ENCODE measurements at regions not wholly inside any gene's neighbourhood (a gene's known extent, or its start where the extent isn't known, plus 50 kb on each side); places are given as distances from the start of the nearest gene placed in this dataset.

DNA sequence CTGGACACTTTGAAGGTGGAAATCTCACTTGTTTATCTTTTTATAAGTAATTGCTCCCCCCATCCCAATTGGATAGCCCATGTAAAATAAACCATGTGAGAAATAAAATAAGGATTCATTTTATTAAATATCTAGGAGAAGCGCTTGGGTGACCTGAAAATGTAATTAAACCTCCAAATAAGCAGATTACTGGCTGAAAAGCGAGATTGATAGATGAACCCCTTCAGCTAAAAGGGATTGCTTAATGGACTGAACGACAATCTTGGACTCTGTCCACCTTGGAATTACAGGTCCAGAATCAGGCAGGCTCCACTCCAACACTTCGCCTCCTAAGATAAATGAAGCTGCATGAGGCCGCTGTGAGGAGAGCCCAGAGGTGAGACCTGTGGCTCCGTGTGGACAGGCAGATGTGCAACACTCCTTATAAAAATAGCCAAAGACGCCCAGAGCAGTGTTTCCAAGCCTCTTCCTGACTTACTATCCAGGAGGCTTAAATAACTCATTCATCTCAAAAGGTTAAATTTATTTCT, 441.5 kb downstream of the MTX2 start:
- TF ChIP-seq GATA3 (IDR thresholded peaks at IDR 0.05; ENCODE audit: low read depth, low read length) (no peak), GATA2 (IDR thresholded peaks at IDR 0.05; ENCODE audit: low read depth, low read length) (no peak)

DNA sequence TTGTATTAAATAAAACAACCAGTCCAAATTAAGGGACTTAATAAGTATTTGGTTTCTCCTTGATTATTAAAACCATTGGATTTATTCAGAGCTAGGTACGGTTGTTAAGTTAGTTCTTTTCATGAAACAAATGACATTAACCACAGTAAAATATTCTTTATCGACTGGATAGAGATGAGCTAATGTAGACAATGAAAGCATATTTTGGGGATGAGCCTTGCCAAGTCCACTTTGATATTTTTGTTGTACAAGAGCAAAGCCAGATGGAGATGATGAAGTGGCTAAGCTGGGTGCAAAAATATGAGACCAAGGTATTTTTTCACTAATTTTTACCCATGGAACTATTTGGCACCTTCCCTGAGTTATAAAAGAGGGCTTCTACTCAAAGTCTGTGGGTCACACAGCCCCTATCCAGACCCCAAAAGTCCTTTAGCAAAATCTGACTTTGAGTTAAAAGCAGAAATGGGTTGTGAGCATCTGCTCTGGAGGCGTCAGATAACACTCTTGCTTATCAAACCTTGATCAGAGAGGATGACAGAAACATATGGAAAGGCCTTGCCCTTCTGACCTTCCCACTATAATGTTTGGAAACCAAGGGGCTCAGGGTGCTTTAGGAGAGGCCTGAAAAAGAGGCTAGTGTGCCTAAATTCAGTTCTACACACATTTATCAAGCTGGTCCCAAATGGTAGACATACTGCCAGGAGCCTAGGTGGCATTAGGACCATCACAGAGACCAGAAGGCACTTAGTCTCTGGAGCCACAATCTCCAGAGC, 456.8 kb downstream of the MTX2 start:
- TF ChIP-seq GATA3 (IDR thresholded peaks at IDR 0.05; ENCODE audit: low read depth, low read length), result peak; percentile 94
- peak; percentile 86 for TF ChIP-seq GATA2 (IDR thresholded peaks at IDR 0.05; ENCODE audit: low read depth, low read length)

DNA sequence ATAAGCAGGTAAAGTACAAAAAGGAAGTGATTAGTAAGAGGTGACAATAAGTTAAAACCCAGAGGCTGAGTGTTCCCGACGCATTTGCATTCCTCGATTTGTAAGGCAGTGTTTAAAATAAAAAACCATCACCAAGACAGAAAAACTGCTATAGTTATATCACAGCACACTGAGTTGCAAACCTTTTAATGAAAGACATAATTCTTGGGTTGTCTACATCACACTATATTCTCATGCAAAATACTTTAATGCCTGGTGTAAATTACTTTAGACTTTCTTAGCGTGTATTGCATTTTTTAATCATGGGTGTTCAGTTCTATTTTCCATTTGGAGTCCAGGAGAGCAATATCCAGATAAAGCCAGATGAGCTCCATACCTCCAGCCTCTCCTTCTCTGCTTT, 458.5 kb downstream of the MTX2 start:
- no peak for TF ChIP-seq GATA3 (IDR thresholded peaks at IDR 0.05; ENCODE audit: low read depth, low read length)
- no peak for TF ChIP-seq GATA2 (IDR thresholded peaks at IDR 0.05; ENCODE audit: low read depth, low read length)

DNA sequence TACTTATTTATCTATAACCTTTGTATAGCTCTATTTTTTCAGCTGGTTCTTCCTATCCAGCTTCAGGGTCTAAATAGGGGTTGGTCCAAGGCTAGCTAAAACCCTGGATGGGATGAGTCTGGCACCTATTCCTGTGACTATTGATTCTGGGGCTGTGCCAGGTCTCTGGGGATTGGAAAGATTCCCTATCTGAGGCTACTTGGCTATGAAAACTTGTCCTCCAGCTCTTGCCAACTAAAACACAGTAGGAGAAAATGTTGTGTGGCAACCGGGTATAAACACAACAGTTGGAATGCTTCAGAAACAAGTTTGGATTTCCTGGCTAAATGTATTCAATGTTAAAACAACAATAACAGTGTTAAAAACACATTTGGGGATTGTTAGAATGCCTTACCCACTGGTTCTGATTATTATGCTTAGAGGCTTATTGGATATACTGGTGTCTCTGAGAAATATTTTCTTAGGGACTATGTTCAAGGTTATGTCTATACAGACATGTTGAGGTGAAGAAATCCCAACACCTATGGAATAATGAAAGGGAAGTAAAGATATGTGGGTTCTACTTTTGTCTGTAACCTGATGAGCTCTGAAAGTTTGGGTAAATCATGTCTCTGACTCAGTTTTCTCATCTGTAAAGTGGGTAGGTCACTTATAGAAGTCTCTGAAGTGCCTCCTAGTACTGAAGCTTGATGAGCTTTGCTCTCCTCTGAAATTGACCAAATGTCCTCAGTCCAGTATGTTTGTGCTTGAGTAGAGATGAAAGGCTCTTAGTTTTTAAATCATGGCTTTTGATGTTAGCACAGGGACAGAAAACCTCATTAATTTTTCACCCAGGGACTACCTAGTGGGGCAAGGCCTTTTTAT, 460.7 kb downstream of the MTX2 start:
- TF ChIP-seq GATA2 (IDR thresholded peaks at IDR 0.05; ENCODE audit: low read depth, low read length) (no peak), GATA3 (IDR thresholded peaks at IDR 0.05; ENCODE audit: low read depth, low read length) (no peak)

DNA sequence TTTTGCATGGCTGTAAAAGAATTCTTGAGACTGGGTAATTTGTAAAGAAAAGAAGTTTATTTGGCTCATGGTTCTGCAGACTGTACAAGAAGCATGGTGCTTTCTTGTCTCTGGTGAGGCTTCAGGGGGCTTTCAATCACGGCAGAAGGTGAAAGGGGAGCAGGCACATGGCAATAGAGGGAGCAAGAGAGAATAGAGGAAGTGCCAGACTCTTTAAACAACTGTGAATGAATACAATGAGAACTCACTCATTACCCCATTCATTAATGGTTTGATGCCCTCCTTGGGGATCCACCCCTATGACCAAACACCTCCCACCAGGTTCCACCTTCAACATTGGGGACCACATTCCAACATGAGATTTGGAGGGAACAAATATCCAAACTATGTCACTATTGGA, 463.5 kb downstream of the MTX2 start:
- TF ChIP-seq GATA2 (IDR thresholded peaks at IDR 0.05; ENCODE audit: low read depth, low read length) (no peak), GATA3 (IDR thresholded peaks at IDR 0.05; ENCODE audit: low read depth, low read length) (no peak)

DNA sequence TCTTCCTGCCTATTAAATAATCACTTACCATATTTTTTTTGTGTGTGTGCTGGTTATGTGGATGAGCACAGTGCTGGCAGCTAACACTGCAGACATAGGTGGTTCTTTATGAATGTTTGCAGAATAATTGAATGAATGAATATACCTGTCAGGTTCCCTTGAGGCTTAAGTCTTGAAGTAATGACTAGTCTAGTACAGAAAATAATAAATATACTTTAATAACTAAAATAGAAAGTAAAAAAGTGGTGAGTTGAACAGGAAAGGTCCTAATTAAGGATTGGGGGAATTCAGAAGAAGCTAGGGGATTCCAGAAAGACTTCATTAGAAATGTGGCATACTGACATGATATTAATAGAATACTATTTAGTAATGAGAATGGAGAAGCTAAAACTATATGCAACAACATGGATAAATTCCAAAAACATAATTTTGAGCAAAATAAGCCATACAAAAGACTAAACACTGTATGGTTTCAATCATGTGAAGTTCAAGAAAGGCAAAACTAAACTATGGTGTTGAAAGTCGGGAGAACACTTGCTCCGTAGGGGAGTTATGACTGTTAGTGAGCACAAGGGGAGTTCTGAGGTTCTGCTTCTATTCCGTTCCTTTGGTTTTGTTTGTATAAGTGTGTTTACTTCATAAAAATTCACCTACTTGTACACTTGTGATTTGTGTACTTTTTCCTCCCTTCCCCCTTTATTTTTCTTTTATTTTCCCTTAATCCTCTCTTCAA, 464.6 kb downstream of the MTX2 start:
- no peak for TF ChIP-seq GATA3 (IDR thresholded peaks at IDR 0.05; ENCODE audit: low read depth, low read length)
- no peak for TF ChIP-seq GATA2 (IDR thresholded peaks at IDR 0.05; ENCODE audit: low read depth, low read length)

DNA sequence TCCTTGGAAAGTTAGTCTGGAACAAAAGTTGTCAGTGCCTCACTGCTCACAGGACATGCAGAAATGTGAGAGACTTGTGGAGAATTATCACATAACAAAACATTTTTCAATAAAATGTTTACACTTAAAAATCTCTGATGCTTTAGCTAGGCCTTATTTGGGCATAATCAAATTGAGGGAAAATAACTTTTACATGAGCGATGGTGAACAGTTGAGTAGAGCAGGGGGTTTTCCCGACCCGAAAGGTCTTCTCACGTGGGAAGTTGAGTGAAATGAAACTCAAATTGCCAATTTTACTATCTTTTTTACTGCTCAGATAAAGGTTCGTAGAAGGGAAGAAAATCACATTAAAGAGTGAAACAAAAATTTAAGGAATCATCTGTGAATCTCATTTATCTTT, 465.6 kb downstream of the MTX2 start:
- TF ChIP-seq GATA3 (IDR thresholded peaks at IDR 0.05; ENCODE audit: low read depth, low read length) (no peak), GATA2 (IDR thresholded peaks at IDR 0.05; ENCODE audit: low read depth, low read length) (no peak)

DNA sequence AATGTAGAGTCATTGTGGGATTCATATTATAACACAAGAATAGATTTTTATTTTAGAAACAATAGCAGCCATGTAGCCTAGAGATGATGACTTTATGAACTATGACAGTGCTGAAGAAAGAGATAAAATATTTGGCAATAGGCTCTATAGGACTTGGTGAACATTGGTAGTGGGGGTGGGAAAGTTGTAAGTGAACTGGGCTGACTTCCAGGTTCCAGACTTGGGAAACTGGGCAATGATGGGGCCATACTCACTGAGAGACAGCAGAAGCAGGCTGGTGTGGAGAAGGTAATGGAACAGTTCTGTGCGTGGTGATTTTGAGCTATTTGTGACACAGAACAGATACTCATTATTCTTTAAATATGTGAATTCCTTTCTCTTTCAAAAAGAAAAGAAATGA, 470.3 kb upstream of the HNRNPA3 start:
- TF ChIP-seq GATA2 (IDR thresholded peaks at IDR 0.05; ENCODE audit: low read depth, low read length), result no peak
- no peak for TF ChIP-seq GATA3 (IDR thresholded peaks at IDR 0.05; ENCODE audit: low read depth, low read length)

DNA sequence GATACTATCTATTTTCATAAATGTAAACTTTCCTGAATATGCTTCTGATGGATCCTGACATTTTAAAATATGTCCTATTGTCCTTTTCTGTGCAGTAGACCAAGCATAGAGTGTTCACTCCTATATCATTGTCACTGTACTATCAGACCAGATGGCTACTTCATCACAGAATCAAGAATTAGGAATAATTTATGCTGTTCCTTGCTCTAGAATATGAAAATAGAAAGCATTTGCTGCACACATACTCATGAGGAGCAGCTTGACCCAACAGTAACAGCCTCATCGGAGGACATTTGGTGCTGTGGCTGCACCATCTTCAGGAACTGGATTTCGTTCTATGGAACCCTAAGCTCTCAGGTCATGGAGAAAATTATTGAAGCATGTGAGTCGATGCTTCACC, 468.9 kb upstream of the HNRNPA3 start:
- no peak for TF ChIP-seq GATA3 (IDR thresholded peaks at IDR 0.05; ENCODE audit: low read depth, low read length)
- no peak for TF ChIP-seq GATA2 (IDR thresholded peaks at IDR 0.05; ENCODE audit: low read depth, low read length)

DNA sequence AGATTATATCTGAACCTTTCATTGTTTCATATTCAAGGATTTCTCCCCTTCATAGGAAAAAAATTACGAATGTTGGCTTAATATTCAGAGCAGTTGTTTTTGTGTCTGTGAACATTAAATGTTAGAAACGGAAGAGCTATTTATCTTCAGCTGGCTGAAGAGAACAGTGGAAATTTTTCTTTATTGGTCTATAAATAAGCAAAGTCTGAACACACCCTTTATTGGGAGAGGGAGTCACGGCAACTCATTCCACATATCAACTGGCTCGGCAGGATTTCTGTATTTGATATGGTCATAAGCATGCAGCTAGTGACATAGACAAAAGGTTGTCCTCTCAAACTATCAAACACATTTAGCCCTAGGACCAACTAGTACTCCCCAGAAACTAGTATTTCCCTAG, 468.4 kb upstream of the HNRNPA3 start:
- TF ChIP-seq GATA3 (IDR thresholded peaks at IDR 0.05; ENCODE audit: low read depth, low read length), result no peak
- no peak for TF ChIP-seq GATA2 (IDR thresholded peaks at IDR 0.05; ENCODE audit: low read depth, low read length)

DNA sequence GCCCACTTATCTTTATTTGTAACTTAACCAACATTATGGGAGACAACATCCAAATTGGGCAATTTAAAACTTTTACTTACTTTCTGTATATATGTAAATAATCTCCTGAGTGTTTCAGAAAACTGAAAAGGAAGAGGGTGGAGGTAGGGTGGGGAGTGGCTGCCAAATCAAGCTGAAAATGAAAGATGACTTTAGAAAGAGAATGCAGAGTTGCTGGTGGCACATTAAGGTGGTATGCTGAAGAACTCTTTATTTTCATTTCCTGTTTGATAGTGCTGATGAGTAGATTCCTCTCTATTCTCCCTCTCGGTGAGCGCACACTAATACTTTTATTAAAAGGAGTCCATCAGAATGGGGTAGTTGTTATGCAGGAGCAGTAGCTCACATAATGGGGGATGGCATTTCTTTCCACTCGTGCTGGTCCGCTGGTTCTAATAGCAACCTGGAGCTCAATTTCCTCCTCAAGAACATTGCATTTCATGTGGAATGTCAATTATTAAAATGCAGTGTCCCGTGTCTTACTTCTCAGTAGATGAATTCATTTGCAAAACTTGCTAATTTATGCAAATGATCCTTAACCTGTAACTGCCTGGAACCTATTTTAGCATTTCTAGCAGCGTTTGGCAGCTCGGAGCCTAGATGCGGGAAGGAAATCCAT, 466.9 kb upstream of the HNRNPA3 start:
- TF ChIP-seq GATA2 (IDR thresholded peaks at IDR 0.05; ENCODE audit: low read depth, low read length) (no peak), GATA3 (IDR thresholded peaks at IDR 0.05; ENCODE audit: low read depth, low read length) (no peak)

DNA sequence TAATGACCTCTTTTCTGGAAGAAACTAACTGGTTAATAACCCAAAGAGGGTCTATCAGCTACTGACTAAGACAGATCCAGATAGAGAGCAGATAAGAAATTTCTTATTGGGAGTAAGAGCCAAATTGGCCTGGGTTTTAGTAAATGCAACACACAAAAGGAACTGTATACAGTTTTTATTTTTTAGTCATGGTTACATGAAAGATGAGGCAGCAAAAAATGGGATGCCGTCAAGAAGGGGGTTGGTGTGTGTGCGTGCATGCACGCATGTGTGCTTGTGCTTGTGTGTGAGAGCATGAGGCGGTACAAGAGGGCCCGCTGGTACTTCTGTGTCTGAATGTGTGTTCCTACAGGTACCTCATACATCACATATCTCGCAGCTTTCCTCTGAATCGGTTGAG, 466.2 kb upstream of the HNRNPA3 start:
- TF ChIP-seq GATA2 (IDR thresholded peaks at IDR 0.05; ENCODE audit: low read depth, low read length), result no peak
- no peak for TF ChIP-seq GATA3 (IDR thresholded peaks at IDR 0.05; ENCODE audit: low read depth, low read length)

DNA sequence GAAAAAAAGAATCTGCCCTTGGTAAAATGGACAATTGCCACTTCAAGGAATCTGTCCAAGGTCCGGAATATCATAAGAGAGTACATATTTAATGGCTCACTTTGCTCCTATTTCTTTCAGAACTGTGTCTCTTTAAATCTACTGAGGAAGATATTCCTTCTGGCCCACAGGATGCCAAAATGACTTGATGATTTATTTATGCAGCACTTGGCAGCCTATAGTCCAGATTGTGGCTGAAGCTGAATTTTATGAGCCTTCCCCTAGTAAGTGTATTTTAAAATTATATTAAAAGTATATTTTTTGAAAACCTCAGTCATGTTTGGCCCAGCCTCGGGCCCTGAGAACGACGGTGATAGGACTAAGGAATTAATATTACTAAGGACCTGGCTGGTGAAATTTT, 465.1 kb upstream of the HNRNPA3 start:
- TF ChIP-seq GATA2 (IDR thresholded peaks at IDR 0.05; ENCODE audit: low read depth, low read length) (no peak), GATA3 (IDR thresholded peaks at IDR 0.05; ENCODE audit: low read depth, low read length) (no peak)

DNA sequence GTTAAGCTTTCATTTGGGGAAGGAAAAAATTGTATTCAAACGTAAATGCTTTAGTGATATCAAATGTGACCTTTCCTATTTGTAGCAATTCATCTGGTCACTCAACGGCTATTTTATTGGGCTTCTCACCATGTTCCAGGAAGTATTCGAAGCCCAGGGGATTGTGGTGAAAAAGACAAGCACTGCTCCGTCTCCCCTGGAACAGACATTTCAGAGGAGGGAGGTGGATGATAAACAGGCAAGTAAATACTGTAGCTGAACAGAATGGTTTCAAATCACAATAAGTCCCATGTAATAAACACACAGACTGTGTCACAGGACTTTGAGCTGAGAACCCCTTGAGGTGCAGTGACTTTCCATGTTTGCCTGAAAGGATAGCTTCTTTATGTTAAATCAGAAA, 464.7 kb upstream of the HNRNPA3 start:
- no peak for TF ChIP-seq GATA2 (IDR thresholded peaks at IDR 0.05; ENCODE audit: low read depth, low read length)
- TF ChIP-seq GATA3 (IDR thresholded peaks at IDR 0.05; ENCODE audit: low read depth, low read length), result no peak

Data from SH-SY5Y (cell line).